ENCODE measurements at regions not wholly inside any gene's neighbourhood (a gene's known extent, or its start where the extent isn't known, plus 50 kb on each side); places are given as distances from the start of the nearest gene placed in this dataset.

DNA sequence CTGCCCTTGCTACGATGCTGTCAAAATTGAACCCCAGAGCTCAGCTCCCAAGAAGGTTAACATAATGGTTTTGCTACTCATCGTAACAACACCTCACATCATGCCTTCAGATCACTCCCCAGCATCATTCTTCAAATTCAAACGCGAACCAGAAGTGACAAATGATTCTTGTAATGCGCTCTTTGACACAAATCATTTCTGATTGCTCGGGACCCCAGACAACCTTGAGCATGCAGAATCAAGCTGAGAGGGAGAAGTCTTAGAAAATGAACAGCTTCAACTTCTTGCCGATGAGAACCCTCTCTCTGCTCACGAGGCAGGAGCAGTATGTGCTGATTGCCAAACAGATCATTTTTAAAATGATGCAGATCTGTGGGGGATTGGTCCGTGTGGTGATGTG is 241.0 kb upstream of the ASIC2 start:
- TF ChIP-seq, protein P1, sequence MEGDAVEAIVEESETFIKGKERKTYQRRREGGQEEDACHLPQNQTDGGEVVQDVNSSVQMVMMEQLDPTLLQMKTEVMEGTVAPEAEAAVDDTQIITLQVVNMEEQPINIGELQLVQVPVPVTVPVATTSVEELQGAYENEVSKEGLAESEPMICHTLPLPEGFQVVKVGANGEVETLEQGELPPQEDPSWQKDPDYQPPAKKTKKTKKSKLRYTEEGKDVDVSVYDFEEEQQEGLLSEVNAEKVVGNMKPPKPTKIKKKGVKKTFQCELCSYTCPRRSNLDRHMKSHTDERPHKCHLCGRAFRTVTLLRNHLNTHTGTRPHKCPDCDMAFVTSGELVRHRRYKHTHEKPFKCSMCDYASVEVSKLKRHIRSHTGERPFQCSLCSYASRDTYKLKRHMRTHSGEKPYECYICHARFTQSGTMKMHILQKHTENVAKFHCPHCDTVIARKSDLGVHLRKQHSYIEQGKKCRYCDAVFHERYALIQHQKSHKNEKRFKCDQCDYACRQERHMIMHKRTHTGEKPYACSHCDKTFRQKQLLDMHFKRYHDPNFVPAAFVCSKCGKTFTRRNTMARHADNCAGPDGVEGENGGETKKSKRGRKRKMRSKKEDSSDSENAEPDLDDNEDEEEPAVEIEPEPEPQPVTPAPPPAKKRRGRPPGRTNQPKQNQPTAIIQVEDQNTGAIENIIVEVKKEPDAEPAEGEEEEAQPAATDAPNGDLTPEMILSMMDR (IDR thresholded peaks at IDR 0.05) = no peak

DNA sequence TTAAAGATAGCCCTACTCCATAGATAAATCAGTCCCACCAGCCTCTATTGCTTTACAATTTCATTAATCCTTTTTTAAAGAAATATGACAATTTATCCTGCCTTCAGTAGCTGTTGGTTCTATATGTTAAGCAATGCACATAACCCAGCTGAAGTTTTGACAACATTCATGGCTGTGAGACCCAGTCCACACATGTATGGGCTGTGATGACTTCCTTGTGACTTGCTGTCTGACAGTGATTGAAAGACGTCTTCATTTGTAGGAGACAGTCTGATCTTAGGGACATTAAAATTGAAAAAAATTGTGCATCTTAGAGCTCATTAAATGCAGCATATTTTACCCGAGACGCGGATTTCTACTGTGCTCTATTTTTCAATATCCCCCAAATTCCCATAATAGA is 252.0 kb upstream of the ASIC2 start:
- no peaks in the 10 kb centered on the region for H3K36me3 ChIP-seq (ENCODE audit: low read depth)
- intact Hi-C loops (cut with DNase I, micrococcal nuclease) = no loop called here

More for the DNA sequence above, 241.0 kb upstream of the ASIC2 start:
- H3K4me1 ChIP-seq (ENCODE audit: low read depth) = no peaks in the 10 kb centered on the region
- H3K4me3 ChIP-seq = no peak overlapping the region
- intact Hi-C loops (cut with DNase I, micrococcal nuclease) = no loop called here
- H3K36me3 ChIP-seq (ENCODE audit: low read depth) = no peaks in the 10 kb centered on the region
- DNase-seq = no peak
- ATAC-seq = no peak
- no peaks in the 10 kb centered on the region for H3K9me3 ChIP-seq

DNA sequence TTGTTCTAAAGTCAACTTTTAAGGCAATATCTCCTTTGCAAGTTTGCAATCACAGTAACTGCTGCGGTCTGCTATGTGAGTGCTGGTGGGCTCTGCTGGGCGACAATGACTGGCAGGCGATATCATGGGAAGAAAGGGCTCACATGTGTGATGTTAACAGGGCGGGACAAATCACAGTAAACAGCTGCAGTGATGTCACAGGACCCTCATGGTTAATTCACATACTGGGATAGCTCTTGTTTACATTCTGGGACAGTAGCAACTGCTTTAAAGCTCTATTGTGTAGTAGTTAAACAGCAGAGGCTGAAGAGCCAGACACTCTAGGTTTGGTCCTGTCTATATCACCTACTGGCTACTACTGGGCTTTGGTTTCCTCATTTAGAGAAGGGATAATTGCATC is 257.2 kb upstream of the ASIC2 start:
- intact Hi-C loops (cut with DNase I, micrococcal nuclease) = no loop called here

More for the DNA sequence above, 252.0 kb upstream of the ASIC2 start:
- TF ChIP-seq, protein P1 (IDR thresholded peaks at IDR 0.05) = no peak
- H3K9me3 ChIP-seq = no peaks in the 10 kb centered on the region
- no peak overlapping the region for H3K4me3 ChIP-seq
- ATAC-seq (no peak), DNase-seq (no peak)
- no peaks in the 10 kb centered on the region for H3K4me1 ChIP-seq (ENCODE audit: low read depth)

DNA sequence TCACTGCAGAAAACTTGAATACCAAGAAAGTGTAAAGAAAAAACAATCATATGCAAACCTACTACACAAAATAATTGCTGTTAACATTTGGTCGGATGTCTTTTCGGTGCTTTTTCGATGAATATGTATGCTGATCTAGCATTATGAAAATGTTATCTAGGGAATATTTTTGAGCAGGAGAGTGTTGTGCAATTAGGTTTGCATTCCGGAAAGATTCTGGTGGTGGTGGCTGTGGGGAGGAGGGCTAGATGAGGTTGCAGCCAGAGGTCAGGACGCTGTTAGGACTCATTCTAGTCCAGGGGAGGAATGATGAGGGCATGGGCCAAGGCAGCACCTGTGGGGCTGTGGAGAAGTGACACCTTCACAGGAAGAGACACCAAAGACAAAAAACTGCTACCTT is 258.0 kb upstream of the ASIC2 start:
- no peak overlapping the region for H3K4me3 ChIP-seq
- H3K4me1 ChIP-seq (ENCODE audit: low read depth) = no peaks in the 10 kb centered on the region
- intact Hi-C loops (cut with DNase I, micrococcal nuclease) = no loop called here
- TF ChIP-seq, protein P1 (IDR thresholded peaks at IDR 0.05) = no peak
- no peaks in the 10 kb centered on the region for H3K36me3 ChIP-seq (ENCODE audit: low read depth)
- ATAC-seq (no peak), DNase-seq (no peak)
- H3K9me3 ChIP-seq = no peaks in the 10 kb centered on the region

More for the DNA sequence above, 257.2 kb upstream of the ASIC2 start:
- TF ChIP-seq, protein P1 (IDR thresholded peaks at IDR 0.05) = no peak
- ATAC-seq = no peak
- H3K4me3 ChIP-seq = no peak overlapping the region
- no peaks in the 10 kb centered on the region for H3K36me3 ChIP-seq (ENCODE audit: low read depth)
- no peak for DNase-seq
- no peaks in the 10 kb centered on the region for H3K4me1 ChIP-seq (ENCODE audit: low read depth)
- no peaks in the 10 kb centered on the region for H3K9me3 ChIP-seq

DNA sequence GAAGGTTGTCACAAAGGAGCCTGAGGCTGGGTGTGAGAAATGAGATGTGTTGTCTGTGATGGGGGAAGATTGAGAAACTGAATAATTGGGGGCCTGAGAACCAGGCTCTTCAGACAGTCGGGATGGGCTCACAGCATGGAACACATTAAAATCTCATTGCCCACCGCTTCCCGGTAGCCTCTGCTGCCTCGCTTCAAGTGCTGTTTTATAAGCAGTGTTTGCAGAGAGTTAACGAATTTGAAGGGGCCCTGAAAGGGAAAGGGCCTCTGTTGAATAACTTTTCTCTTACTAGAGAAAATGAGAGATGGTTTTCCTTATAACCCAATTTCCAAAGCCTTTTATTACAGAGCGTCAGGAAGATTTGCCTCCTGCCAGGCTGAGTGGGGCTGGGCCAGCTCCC is 258.8 kb upstream of the ASIC2 start:
- Histone ChIP-seq H3K9me3 (no peaks in the 10 kb centered on the region), H3K36me3 (ENCODE audit: low read depth) (no peaks in the 10 kb centered on the region), H3K4me1 (ENCODE audit: low read depth) (no peaks in the 10 kb centered on the region), H3K4me3 (no peak overlapping the region)
- TF ChIP-seq, protein P1 (IDR thresholded peaks at IDR 0.05) = no peak
- no peak for ATAC-seq
- intact Hi-C loops (cut with DNase I, micrococcal nuclease) = no loop called here
- DNase-seq = no peak

DNA sequence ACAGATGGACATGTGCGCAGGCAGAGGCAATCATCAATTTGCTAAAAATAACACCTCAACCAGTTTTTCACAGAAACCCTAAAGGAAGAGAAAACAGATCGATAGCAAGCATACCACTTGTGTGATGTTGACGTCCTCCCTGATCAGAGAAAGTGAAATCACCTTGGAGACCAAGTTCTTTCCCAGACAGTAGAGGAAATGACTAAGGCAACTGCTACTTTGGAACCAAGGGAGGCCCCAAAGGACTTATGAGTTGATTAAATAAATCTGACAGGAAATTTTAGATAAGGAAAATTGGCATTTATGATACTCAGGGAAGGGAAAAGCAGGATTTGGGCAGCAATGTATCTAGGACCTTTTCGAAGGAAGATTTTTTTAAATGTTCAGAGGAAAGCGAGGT is 267.1 kb upstream of the ASIC2 start:
- ATAC-seq = no peak
- H3K4me3 ChIP-seq = no peak overlapping the region
- TF ChIP-seq, protein P1 (IDR thresholded peaks at IDR 0.05) = no peak
- no peaks in the 10 kb centered on the region for H3K36me3 ChIP-seq (ENCODE audit: low read depth)
- no peaks in the 10 kb centered on the region for H3K4me1 ChIP-seq (ENCODE audit: low read depth)
- no peak for DNase-seq
- intact Hi-C loops (cut with DNase I, micrococcal nuclease) = no loop called here
- H3K9me3 ChIP-seq = no peaks in the 10 kb centered on the region
